ENCODE measurements at regions not wholly inside any gene's neighbourhood (a gene's known extent, or its start where the extent isn't known, plus 50 kb on each side); places are given as distances from the start of the nearest gene placed in this dataset.
"Not testable (repeated sequence)": the region's sequence is repeated elsewhere in the genome, so short reads cannot be mapped to it uniquely, and the experiment has no call there.

GRCh38 chr12:16833376-16834015 is 227.5 kb upstream of the LMO3 start:
- no peak for DNase-seq
- no peak overlapping the region for H3K4me3 Mint-ChIP-seq
- H3K27me3 Mint-ChIP-seq: no peaks in the 10 kb centered on the region
- H3K27ac Mint-ChIP-seq: no peak overlapping the region
- CTCF ChIA-PET: no interaction called here
- no peaks in the 10 kb centered on the region for H3K4me1 Mint-ChIP-seq
- no peak for ATAC-seq
- H3K9me3 Mint-ChIP-seq (ENCODE audit: low read depth): peaks cover 9% of the 10 kb centered on the region
- no peaks in the 10 kb centered on the region for H3K36me3 Mint-ChIP-seq

GRCh38 chr12:16828891-16829290 is 222.9 kb upstream of the LMO3 start:
- ATAC-seq (no peak), DNase-seq (no peak)
- no peaks in the 10 kb centered on the region for H3K36me3 Mint-ChIP-seq
- CTCF ChIA-PET: no interaction called here
- no peaks in the 10 kb centered on the region for H3K4me1 Mint-ChIP-seq
- H3K4me3 Mint-ChIP-seq: no peak overlapping the region
- H3K9me3 Mint-ChIP-seq (ENCODE audit: low read depth): peaks cover 17% of the 10 kb centered on the region
- no peaks in the 10 kb centered on the region for H3K27me3 Mint-ChIP-seq
- H3K27ac Mint-ChIP-seq: no peak overlapping the region

GRCh38 chr12:16807731-16808130 is 201.8 kb upstream of the LMO3 start:
- DNase-seq (no peak), ATAC-seq (no peak)
- Mint-ChIP-seq H3K27ac (no peak overlapping the region), H3K36me3 (no peaks in the 10 kb centered on the region), H3K27me3 (no peaks in the 10 kb centered on the region), H3K4me1 (no peaks in the 10 kb centered on the region), H3K4me3 (no peak overlapping the region), H3K9me3 (ENCODE audit: low read depth) (peaks cover 13% of the 10 kb centered on the region)
- CTCF ChIA-PET: no interaction called here

- no peak overlapping the region for H3K27ac Mint-ChIP-seq
- CTCF ChIA-PET: no interaction called here
- no peak for ATAC-seq
- no peaks in the 10 kb centered on the region for H3K4me1 Mint-ChIP-seq
- H3K27me3 Mint-ChIP-seq: no peaks in the 10 kb centered on the region
- H3K36me3 Mint-ChIP-seq: no peaks in the 10 kb centered on the region
- H3K9me3 Mint-ChIP-seq (ENCODE audit: low read depth): peaks cover 12% of the 10 kb centered on the region
- DNase-seq: no peak
- no peak overlapping the region for H3K4me3 Mint-ChIP-seq
Measured at GRCh38 chr12:16796168-16796567, 190.2 kb upstream of the LMO3 start.

- no peak for DNase-seq
- Mint-ChIP-seq H3K36me3 (no peaks in the 10 kb centered on the region), H3K27ac (no peak overlapping the region), H3K9me3 (ENCODE audit: low read depth) (peaks cover 11% of the 10 kb centered on the region), H3K4me1 (no peaks in the 10 kb centered on the region), H3K27me3 (no peaks in the 10 kb centered on the region), H3K4me3 (no peak overlapping the region)
- no peak for ATAC-seq
- CTCF ChIA-PET: no interaction called here
Measured at GRCh38 chr12:16789204-16789790, 183.3 kb upstream of the LMO3 start.

GRCh38 chr12:16788506-16789203 is 182.7 kb upstream of the LMO3 start:
- no peaks in the 10 kb centered on the region for H3K36me3 Mint-ChIP-seq
- no peaks in the 10 kb centered on the region for H3K27me3 Mint-ChIP-seq
- DNase-seq (no peak), ATAC-seq (no peak)
- no peak overlapping the region for H3K27ac Mint-ChIP-seq
- H3K4me1 Mint-ChIP-seq: no peaks in the 10 kb centered on the region
- H3K9me3 Mint-ChIP-seq (ENCODE audit: low read depth): peaks cover 14% of the 10 kb centered on the region
- no peak overlapping the region for H3K4me3 Mint-ChIP-seq
- CTCF ChIA-PET: no interaction called here

GRCh38 chr12:16785953-16786352 is 180.0 kb upstream of the LMO3 start:
- CTCF ChIA-PET: no interaction called here
- no peak for ATAC-seq
- H3K4me1 Mint-ChIP-seq: no peaks in the 10 kb centered on the region
- no peaks in the 10 kb centered on the region for H3K27me3 Mint-ChIP-seq
- DNase-seq: no peak
- H3K36me3 Mint-ChIP-seq: no peaks in the 10 kb centered on the region
- no peak overlapping the region for H3K4me3 Mint-ChIP-seq
- no peak overlapping the region for H3K27ac Mint-ChIP-seq
- H3K9me3 Mint-ChIP-seq (ENCODE audit: low read depth): peaks cover 13% of the 10 kb centered on the region

- Mint-ChIP-seq H3K27me3 (no peaks in the 10 kb centered on the region), H3K36me3 (no peaks in the 10 kb centered on the region), H3K4me3 (no peak overlapping the region), H3K9me3 (ENCODE audit: low read depth) (peaks cover 13% of the 10 kb centered on the region), H3K27ac (no peak overlapping the region), H3K4me1 (no peaks in the 10 kb centered on the region)
- CTCF ChIA-PET: no interaction called here
- ATAC-seq (no peak), DNase-seq (no peak)
Measured at GRCh38 chr12:16785524-16785923, 179.6 kb upstream of the LMO3 start.

GRCh38 chr12:16769129-16769528 is 163.2 kb upstream of the LMO3 start:
- H3K4me1 Mint-ChIP-seq, DNase-seq, H3K27ac Mint-ChIP-seq, H3K4me3 Mint-ChIP-seq, H3K36me3 Mint-ChIP-seq, CTCF ChIA-PET, H3K27me3 Mint-ChIP-seq, ATAC-seq: not testable (repeated sequence)
- peaks cover 15% of the 10 kb centered on the region for H3K9me3 Mint-ChIP-seq (ENCODE audit: low read depth)

GRCh38 chr12:16766736-16767135 is 160.8 kb upstream of the LMO3 start:
- H3K27ac Mint-ChIP-seq: no peak overlapping the region
- CTCF ChIA-PET: no interaction called here
- H3K9me3 Mint-ChIP-seq (ENCODE audit: low read depth): peaks cover 4% of the 10 kb centered on the region
- no peaks in the 10 kb centered on the region for H3K4me1 Mint-ChIP-seq
- H3K36me3 Mint-ChIP-seq: no peaks in the 10 kb centered on the region
- ATAC-seq (no peak), DNase-seq (no peak)
- H3K27me3 Mint-ChIP-seq: no peaks in the 10 kb centered on the region
- no peak overlapping the region for H3K4me3 Mint-ChIP-seq

GRCh38 chr12:16763901-16764300 is 157.9 kb upstream of the LMO3 start:
- DNase-seq (no peak), ATAC-seq (no peak)
- no peaks in the 10 kb centered on the region for H3K36me3 Mint-ChIP-seq
- no peak overlapping the region for H3K4me3 Mint-ChIP-seq
- no peaks in the 10 kb centered on the region for H3K27me3 Mint-ChIP-seq
- H3K27ac Mint-ChIP-seq: no peak overlapping the region
- H3K9me3 Mint-ChIP-seq (ENCODE audit: low read depth): peaks cover 4% of the 10 kb centered on the region
- H3K4me1 Mint-ChIP-seq: no peaks in the 10 kb centered on the region
- CTCF ChIA-PET: no interaction called here

- Mint-ChIP-seq H3K4me1 (no peaks in the 10 kb centered on the region), H3K27ac (no peak overlapping the region), H3K4me3 (no peak overlapping the region), H3K27me3 (no peaks in the 10 kb centered on the region), H3K36me3 (no peaks in the 10 kb centered on the region), H3K9me3 (ENCODE audit: low read depth) (peaks cover 9% of the 10 kb centered on the region)
- no peak for ATAC-seq
- CTCF ChIA-PET: no interaction called here
- DNase-seq: no peak
Measured at GRCh38 chr12:16756833-16757555, 151.0 kb upstream of the LMO3 start.

- no peak for DNase-seq
- CTCF ChIA-PET: no interaction called here
- ATAC-seq: no peak
- H3K36me3 Mint-ChIP-seq: no peaks in the 10 kb centered on the region
- no peaks in the 10 kb centered on the region for H3K4me1 Mint-ChIP-seq
- no peak overlapping the region for H3K27ac Mint-ChIP-seq
- peaks cover 2% of the 10 kb centered on the region for H3K9me3 Mint-ChIP-seq (ENCODE audit: low read depth)
- no peaks in the 10 kb centered on the region for H3K27me3 Mint-ChIP-seq
- no peak overlapping the region for H3K4me3 Mint-ChIP-seq
Measured at GRCh38 chr12:16730772-16731171, 124.8 kb upstream of the LMO3 start.

- Mint-ChIP-seq H3K27ac (no peak overlapping the region), H3K36me3 (no peaks in the 10 kb centered on the region), H3K27me3 (no peaks in the 10 kb centered on the region), H3K4me3 (no peak overlapping the region), H3K4me1 (no peaks in the 10 kb centered on the region), H3K9me3 (ENCODE audit: low read depth) (peaks cover 2% of the 10 kb centered on the region)
- no peak for DNase-seq
- CTCF ChIA-PET: no interaction called here
- no peak for ATAC-seq
Measured at GRCh38 chr12:16726879-16727278, 120.9 kb upstream of the LMO3 start.

Data from activated CD8-positive, alpha-beta memory T cell treated with anti-CD3 and anti-CD28 coated beads, Interleukin-2, amount 10 ng/mL, durations not matched to agents 7 days and 5 days (primary cell).